ENCODE measurements at regions not wholly inside any gene's neighbourhood (a gene's known extent, or its start where the extent isn't known, plus 50 kb on each side); places are given as distances from the start of the nearest gene placed in this dataset.

DNA sequence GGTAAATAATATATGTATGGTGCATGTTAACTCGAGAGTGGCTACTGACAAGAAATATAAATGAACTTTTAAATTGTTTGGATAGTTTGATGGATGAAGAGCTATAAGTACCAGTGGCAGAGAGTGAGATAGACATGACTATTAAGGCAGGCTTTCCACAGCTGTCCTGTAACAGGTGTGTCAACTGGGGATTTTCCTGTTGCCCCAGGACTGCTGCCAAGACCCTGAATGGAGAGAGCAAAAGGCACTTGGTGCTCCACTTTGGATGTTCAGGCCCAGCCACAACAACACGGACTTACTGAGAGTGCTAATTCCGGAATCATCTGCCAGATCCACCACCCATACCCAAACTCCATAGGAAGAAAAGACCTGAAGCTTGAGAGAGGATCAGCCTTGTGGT, 215.1 kb downstream of the SEC61B start (continued):
- TF ChIP-seq ASH2L (IDR thresholded peaks at IDR 0.05; ENCODE audit: low read length): no peak
- no peak for TF ChIP-seq SRF (IDR thresholded peaks at IDR 0.05; ENCODE audit: low read depth, low read length)
- TF ChIP-seq ZNF274 (IDR thresholded peaks at IDR 0.05; ENCODE audit: borderline replicate concordance, extremely low read depth, low read length): no peak
- TF ChIP-seq NRF1 (IDR thresholded peaks at IDR 0.05; ENCODE audit: low read depth, low read length): no peak
- no peak for TF ChIP-seq POLR2AphosphoS5 (IDR thresholded peaks at IDR 0.05; ENCODE audit: low read depth, low read length)
- TF ChIP-seq CBX8 (IDR thresholded peaks at IDR 0.05; ENCODE audit: borderline replicate concordance, low read depth, low read length): no peak
